Stomach (tissue), 4 donors: ENCODE measurements at regions not wholly inside any gene's neighbourhood (a gene's known extent, or its start where the extent isn't known, plus 50 kb on each side); places are given as distances from the start of the nearest gene placed in this dataset.

Source experiments
- EP300 ChIP-seq: sonication (generic); formaldehyde crosslinking; IDR thresholded peaks from one replicate; pipeline ENCODE4 v1.6.1; 2017; ENCODE audit warnings: antibody characterized with exemption
- POLR2A ChIP-seq, 4 donors: fragments of 450-650 bp; IDR thresholded peaks; one replicate each; pipeline ENCODE4 v1.6.1; 2016; ENCODE audit warnings: antibody characterized with exemption in 4 of 4, control low read depth in 2 of 4, mild to moderate bottlenecking in 1 of 4, moderate library complexity in 1 of 4
- TF ChIP-seq, protein P1 (sequence below), 7 experiments: fragments of 450-650 bp in 4 of 7; fragments of 200-600 bp in 3 of 7; sonication (generic) in 3 of 7; IDR thresholded peaks; one replicate each; pipeline ENCODE4 v1.5.1; 2016 to 2019; ENCODE audit warnings: antibody characterized with exemption in 7 of 7, control low read depth in 2 of 7, mild to moderate bottlenecking in 1 of 7

GRCh38 chr9:31492229-31492628, 892.2 kb upstream of the ACO1 start:
- TF ChIP-seq POLR2A (IDR thresholded peaks at IDR 0.05) (no peak), EP300 (no peak)
- TF ChIP-seq, protein P1, sequence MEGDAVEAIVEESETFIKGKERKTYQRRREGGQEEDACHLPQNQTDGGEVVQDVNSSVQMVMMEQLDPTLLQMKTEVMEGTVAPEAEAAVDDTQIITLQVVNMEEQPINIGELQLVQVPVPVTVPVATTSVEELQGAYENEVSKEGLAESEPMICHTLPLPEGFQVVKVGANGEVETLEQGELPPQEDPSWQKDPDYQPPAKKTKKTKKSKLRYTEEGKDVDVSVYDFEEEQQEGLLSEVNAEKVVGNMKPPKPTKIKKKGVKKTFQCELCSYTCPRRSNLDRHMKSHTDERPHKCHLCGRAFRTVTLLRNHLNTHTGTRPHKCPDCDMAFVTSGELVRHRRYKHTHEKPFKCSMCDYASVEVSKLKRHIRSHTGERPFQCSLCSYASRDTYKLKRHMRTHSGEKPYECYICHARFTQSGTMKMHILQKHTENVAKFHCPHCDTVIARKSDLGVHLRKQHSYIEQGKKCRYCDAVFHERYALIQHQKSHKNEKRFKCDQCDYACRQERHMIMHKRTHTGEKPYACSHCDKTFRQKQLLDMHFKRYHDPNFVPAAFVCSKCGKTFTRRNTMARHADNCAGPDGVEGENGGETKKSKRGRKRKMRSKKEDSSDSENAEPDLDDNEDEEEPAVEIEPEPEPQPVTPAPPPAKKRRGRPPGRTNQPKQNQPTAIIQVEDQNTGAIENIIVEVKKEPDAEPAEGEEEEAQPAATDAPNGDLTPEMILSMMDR (IDR thresholded peaks at IDR 0.05) = no peak
